Astrocyte of the spinal cord (primary cell): ENCODE measurements at regions not wholly inside any gene's neighbourhood (a gene's known extent, or its start where the extent isn't known, plus 50 kb on each side); places are given as distances from the start of the nearest gene placed in this dataset.

ENCODE experiments used
- DNase-seq: peaks from one replicate; pipeline ENCODE4 v3.0.0; 2011; ENCODE audit warnings: low read depth, low spot score
- H3K4me3 ChIP-seq: 2 replicates; pipeline ENCODE4 v1.5.1; 2011; ENCODE audit warnings: low read depth, mild to moderate bottlenecking, low read length, moderate library complexity
- CTCF ChIP-seq: IDR thresholded peaks from 2 replicates; pipeline ENCODE4 v1.5.1; 2012; ENCODE audit warnings: low read depth, mild to moderate bottlenecking, low read length, inconsistent platforms
- in situ Hi-C: cut with HindIII; loops from 2 replicates; pipeline ENCODE4 v1.10.0; 2017; ENCODE audit warnings: low sequenced_read_pairs

- H3K4me3 ChIP-seq = no peak overlapping the region
- no peak for DNase-seq
- TF ChIP-seq CTCF = no peak
- in situ Hi-C loops = no loop called here
Observed at GRCh38 chr10:128219295-128219694, 93.1 kb upstream of the MKI67 start.

GRCh38 chr10:128220021-128220420 lies 93.8 kb upstream of the MKI67 start:
- in situ Hi-C loops = no loop called here
- no peak for TF ChIP-seq CTCF
- no peak overlapping the region for H3K4me3 ChIP-seq
- no peak for DNase-seq

- in situ Hi-C loops = no loop called here
- DNase-seq = no peak
- TF ChIP-seq CTCF = no peak
- H3K4me3 ChIP-seq = no peak overlapping the region
Observed at GRCh38 chr10:128221117-128221516, 94.9 kb upstream of the MKI67 start.

- in situ Hi-C loops = no loop called here
- DNase-seq = no peak
- TF ChIP-seq CTCF = no peak
- no peak overlapping the region for H3K4me3 ChIP-seq
Observed at GRCh38 chr10:128221807-128222206, 95.6 kb upstream of the MKI67 start.

GRCh38 chr10:128222332-128222849 lies 96.2 kb upstream of the MKI67 start:
- no peak for DNase-seq
- H3K4me3 ChIP-seq = no peak overlapping the region
- no peak for TF ChIP-seq CTCF
- in situ Hi-C loops = no loop called here

GRCh38 chr10:128230401-128230800 lies 104.2 kb upstream of the MKI67 start:
- TF ChIP-seq CTCF = no peak
- no peak overlapping the region for H3K4me3 ChIP-seq
- in situ Hi-C loops = no loop called here
- DNase-seq = no peak

GRCh38 chr10:128233422-128233821 lies 107.2 kb upstream of the MKI67 start:
- no peak for DNase-seq
- no peak for TF ChIP-seq CTCF
- in situ Hi-C loops = no loop called here
- no peak overlapping the region for H3K4me3 ChIP-seq
